Inflammatory macrophage treated with lipopolysaccharide for 4 hours (primary cell): ENCODE measurements at regions not wholly inside any gene's neighbourhood (a gene's known extent, or its start where the extent isn't known, plus 50 kb on each side); places are given as distances from the start of the nearest gene placed in this dataset.
"Not testable (repeated sequence)": the region's sequence is repeated elsewhere in the genome, so short reads cannot be mapped to it uniquely, and the experiment has no call there.

Experiments used
- DNase-seq: peaks from one replicate; pipeline ENCODE4 v3.0.0-alpha.2; 2020

DNA sequence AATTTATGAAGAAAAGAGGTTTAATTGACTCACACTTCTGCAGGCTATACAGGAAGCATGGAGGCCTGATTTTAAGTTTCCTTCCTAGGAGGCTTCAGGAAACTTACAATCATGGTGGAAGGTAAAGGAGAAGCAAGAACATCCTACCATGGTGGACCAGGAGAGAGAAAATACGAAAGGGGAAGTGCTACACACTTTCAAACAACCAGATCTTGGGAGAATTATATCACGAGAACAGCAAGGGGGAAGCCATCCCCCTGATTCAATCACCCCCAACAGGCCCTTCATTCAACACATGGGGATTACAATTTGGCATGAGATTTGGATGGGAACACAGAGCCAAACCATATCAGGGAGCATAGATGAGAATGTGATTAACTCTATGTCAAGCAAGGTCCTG, 121.0 kb downstream of the MTHFS start:
- DNase-seq = no peak

DNA sequence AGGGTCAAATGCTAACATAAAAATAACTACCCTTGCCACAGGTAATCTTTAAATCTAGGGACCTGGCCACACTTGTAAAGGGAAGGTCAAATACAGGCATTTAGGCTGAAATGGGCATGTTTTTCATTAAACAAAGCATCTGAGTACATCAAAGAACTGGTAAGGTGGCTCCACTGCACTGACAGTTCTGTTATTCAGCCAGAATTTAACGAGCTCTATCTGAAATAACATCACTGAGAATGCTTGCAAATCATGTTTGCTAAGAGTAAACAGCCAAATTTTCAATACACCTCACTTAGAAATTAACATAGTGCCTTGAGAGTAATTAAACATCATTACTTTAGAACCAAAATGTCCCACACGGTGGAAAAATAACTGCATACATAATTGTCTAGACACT, 118.9 kb downstream of the MTHFS start:
- no peak for DNase-seq

DNA sequence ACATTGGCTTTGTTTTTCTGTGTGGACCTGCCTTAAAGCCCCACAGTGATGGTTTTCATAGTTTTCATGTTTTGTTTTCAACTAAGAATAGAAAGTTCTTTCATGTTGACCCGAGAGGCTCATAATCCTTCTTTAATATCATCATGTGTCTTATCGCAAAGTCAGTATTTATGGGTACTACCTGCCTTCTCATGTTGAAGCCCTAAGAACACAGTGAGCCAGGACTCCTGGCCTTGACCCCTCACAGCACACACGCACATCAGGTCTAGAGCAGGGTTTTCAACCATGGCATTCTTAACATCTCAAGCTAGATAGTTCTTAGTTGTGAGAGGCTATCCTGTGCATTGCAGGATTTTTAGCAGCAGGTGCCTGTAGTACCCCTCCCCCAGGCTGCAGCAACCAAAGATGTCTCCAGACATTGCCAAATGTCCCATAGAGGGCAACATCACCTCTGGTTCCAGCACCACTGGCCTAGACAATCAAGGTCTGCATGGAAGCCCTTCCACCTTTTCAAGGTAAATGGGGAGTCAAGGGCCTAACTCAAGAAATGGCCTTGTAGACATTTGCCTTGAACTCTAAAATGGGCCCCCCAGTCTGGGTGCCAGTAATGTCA, 118.3 kb downstream of the MTHFS start:
- no peak for DNase-seq

GRCh38 chr15:79779746-79780145, 117.1 kb downstream of the MTHFS start:
- DNase-seq = peak; percentile 69

GRCh38 chr15:79782307-79782706, 114.5 kb downstream of the MTHFS start:
- DNase-seq = not testable (repeated sequence)
